ENCODE measurements at regions not wholly inside any gene's neighbourhood (a gene's known extent, or its start where the extent isn't known, plus 50 kb on each side); places are given as distances from the start of the nearest gene placed in this dataset.

GRCh38 chr15:38705436-38706219 lies 141.0 kb upstream of the RASGRP1 start:
- no peak for TF ChIP-seq ZNF274 (IDR thresholded peaks at IDR 0.05; ENCODE audit: low read depth, low read length)
- H3K4me3 ChIP-seq (ENCODE audit: low read length) = no peak overlapping the region

- no peak overlapping the region for H3K4me3 ChIP-seq (ENCODE audit: low read length)
- no peak for TF ChIP-seq ZNF274 (IDR thresholded peaks at IDR 0.05; ENCODE audit: low read depth, low read length)
Observed at GRCh38 chr15:38706956-38707355, 142.3 kb upstream of the RASGRP1 start.

GRCh38 chr15:38707802-38708671 lies 143.4 kb upstream of the RASGRP1 start:
- H3K4me3 ChIP-seq (ENCODE audit: low read length) = no peak overlapping the region
- no peak for TF ChIP-seq ZNF274 (IDR thresholded peaks at IDR 0.05; ENCODE audit: low read depth, low read length)

- no peak for TF ChIP-seq ZNF274 (IDR thresholded peaks at IDR 0.05; ENCODE audit: low read depth, low read length)
- H3K4me3 ChIP-seq (ENCODE audit: low read length) = no peak overlapping the region
Observed at GRCh38 chr15:38708672-38709180, 144.1 kb upstream of the RASGRP1 start.

GRCh38 chr15:38709196-38709595 lies 144.6 kb upstream of the RASGRP1 start:
- no peak for TF ChIP-seq ZNF274 (IDR thresholded peaks at IDR 0.05; ENCODE audit: low read depth, low read length)

GRCh38 chr15:38714309-38715072 lies 149.9 kb upstream of the RASGRP1 start:
- no peak for TF ChIP-seq ZNF274 (IDR thresholded peaks at IDR 0.05; ENCODE audit: low read depth, low read length)
- H3K4me3 ChIP-seq (ENCODE audit: low read length) = no peak overlapping the region

More at GRCh38 chr15:38709196-38709595, 144.6 kb upstream of the RASGRP1 start:
- no peak overlapping the region for H3K4me3 ChIP-seq (ENCODE audit: low read length)

- TF ChIP-seq ZNF274 (IDR thresholded peaks at IDR 0.05; ENCODE audit: low read depth, low read length) = no peak
- H3K4me3 ChIP-seq (ENCODE audit: low read length) = no peak overlapping the region
Observed at GRCh38 chr15:38720893-38721567, 156.4 kb upstream of the RASGRP1 start.

GRCh38 chr15:38721568-38721945 lies 156.9 kb upstream of the RASGRP1 start:
- no peak for TF ChIP-seq ZNF274 (IDR thresholded peaks at IDR 0.05; ENCODE audit: low read depth, low read length)

GRCh38 chr15:38722236-38722635 lies 157.6 kb upstream of the RASGRP1 start:
- TF ChIP-seq ZNF274 (IDR thresholded peaks at IDR 0.05; ENCODE audit: low read depth, low read length) = no peak
- H3K4me3 ChIP-seq (ENCODE audit: low read length) = no peak overlapping the region

More at GRCh38 chr15:38721568-38721945, 156.9 kb upstream of the RASGRP1 start:
- no peak overlapping the region for H3K4me3 ChIP-seq (ENCODE audit: low read length)

- TF ChIP-seq ZNF274 (IDR thresholded peaks at IDR 0.05; ENCODE audit: low read depth, low read length) = no peak
- no peak overlapping the region for H3K4me3 ChIP-seq (ENCODE audit: low read length)
Observed at GRCh38 chr15:38724827-38725226, 160.2 kb upstream of the RASGRP1 start.

GRCh38 chr15:38726187-38726586 lies 161.6 kb upstream of the RASGRP1 start:
- no peak for TF ChIP-seq ZNF274 (IDR thresholded peaks at IDR 0.05; ENCODE audit: low read depth, low read length)
- H3K4me3 ChIP-seq (ENCODE audit: low read length) = no peak overlapping the region

GRCh38 chr15:38733331-38733730 lies 168.7 kb upstream of the RASGRP1 start:
- H3K4me3 ChIP-seq (ENCODE audit: low read length) = no peak overlapping the region
- no peak for TF ChIP-seq ZNF274 (IDR thresholded peaks at IDR 0.05; ENCODE audit: low read depth, low read length)

GRCh38 chr15:38740206-38740605 lies 175.6 kb upstream of the RASGRP1 start:
- no peak for TF ChIP-seq ZNF274 (IDR thresholded peaks at IDR 0.05; ENCODE audit: low read depth, low read length)

More at GRCh38 chr15:38740206-38740605, 175.6 kb upstream of the RASGRP1 start:
- no peak overlapping the region for H3K4me3 ChIP-seq (ENCODE audit: low read length)
